ENCODE measurements at regions not wholly inside any gene's neighbourhood (a gene's known extent, or its start where the extent isn't known, plus 50 kb on each side); places are given as distances from the start of the nearest gene placed in this dataset.

DNA sequence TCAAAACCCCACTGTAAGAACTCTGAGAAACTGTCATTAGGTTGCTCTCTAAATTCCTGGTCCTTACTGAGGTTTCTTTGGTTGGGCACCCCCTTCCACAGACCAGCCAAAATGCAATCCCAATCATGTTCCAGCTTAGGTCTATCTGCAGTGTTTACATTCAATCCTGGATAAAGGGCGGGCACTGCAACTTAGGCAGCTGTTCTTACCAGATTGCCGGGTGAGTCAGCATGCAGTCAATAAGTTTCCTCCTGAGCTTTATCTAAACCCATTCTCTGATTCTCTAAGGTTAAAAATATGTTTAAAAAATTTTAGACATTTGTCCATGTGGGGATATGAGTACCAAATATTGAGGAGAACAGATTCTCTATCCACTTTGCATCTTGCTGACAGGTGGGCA is 197.8 kb downstream of the HAO1 start (continued):
- TF ChIP-seq, protein P1, sequence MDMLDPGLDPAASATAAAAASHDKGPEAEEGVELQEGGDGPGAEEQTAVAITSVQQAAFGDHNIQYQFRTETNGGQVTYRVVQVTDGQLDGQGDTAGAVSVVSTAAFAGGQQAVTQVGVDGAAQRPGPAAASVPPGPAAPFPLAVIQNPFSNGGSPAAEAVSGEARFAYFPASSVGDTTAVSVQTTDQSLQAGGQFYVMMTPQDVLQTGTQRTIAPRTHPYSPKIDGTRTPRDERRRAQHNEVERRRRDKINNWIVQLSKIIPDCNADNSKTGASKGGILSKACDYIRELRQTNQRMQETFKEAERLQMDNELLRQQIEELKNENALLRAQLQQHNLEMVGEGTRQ (IDR thresholded peaks at IDR 0.05): no peak
- no peak for TF ChIP-seq CHD4 (IDR thresholded peaks at IDR 0.05; ENCODE audit: borderline replicate concordance)

- DNase-seq (ENCODE audit: low read depth in 1 of 2, low spot score in 1 of 2) (peak in 1 of 2 experiments; percentile 31), ATAC-seq (peak in 1 of 2 experiments; percentile 43; a peak in 1 of 6 replicates), FAIRE-seq (no peak)
- 43% methylated on average over 1 of the region's 1 CpG for WGBS (ENCODE audit: missing lambda C conversion rate)
- TF ChIP-seq JUNB (IDR thresholded peaks at IDR 0.05) (no peak), GATA3 (IDR thresholded peaks at IDR 0.05; ENCODE audit: borderline replicate concordance) (no peak), HDAC2 (IDR thresholded peaks at IDR 0.05) (no peak), MAFK (IDR thresholded peaks at IDR 0.05; ENCODE audit: partially characterized antibody) (peak; percentile 59)
- H3K4me3 ChIP-seq: no peak overlapping the region
- ChIA-PET CTCF (no interaction called here), POLR2A (no interaction called here)
- H3K4me1 ChIP-seq: 0 out of 3 replicates have a peak, but pooled peaks cover 3% of the 10 kb centered on the region
- no peak overlapping the region for H3K27ac ChIP-seq
- H3K4me2 ChIP-seq: no peak overlapping the region
- H3K9me3 ChIP-seq: no peaks in the 10 kb centered on the region
These were observed 195.8 kb downstream of the HAO1 start for GRCh38 chr20:7744411-7744810.

DNA sequence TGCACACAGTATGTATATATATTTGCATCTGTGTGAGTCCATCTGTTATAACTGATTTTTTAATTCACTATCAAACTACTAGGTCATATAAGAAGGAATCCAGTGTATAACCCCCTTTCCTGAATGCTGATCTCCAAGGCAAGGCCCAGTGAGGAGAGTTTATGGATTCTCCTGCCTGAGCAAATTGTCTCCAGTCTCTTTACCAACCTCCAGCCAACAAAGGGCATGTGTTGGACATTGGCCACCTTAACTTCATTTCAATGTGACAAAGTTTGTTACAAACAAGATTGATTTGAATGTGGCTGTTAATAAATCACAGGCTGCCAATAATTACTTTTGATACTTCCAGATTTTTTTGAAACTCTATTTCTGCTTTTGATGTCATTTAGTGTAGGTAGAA is 191.6 kb downstream of the HAO1 start:
- DNase-seq (ENCODE audit: low read depth in 1 of 2, low spot score in 1 of 2) (no peak), ATAC-seq (no peak), FAIRE-seq (no peak)
- ChIA-PET POLR2A (no interaction called here), CTCF (no interaction called here)
- no peak overlapping the region for H3K4me3 ChIP-seq
- TF ChIP-seq KDM5A (IDR thresholded peaks at IDR 0.05): no peak
- TF ChIP-seq, protein P2, sequence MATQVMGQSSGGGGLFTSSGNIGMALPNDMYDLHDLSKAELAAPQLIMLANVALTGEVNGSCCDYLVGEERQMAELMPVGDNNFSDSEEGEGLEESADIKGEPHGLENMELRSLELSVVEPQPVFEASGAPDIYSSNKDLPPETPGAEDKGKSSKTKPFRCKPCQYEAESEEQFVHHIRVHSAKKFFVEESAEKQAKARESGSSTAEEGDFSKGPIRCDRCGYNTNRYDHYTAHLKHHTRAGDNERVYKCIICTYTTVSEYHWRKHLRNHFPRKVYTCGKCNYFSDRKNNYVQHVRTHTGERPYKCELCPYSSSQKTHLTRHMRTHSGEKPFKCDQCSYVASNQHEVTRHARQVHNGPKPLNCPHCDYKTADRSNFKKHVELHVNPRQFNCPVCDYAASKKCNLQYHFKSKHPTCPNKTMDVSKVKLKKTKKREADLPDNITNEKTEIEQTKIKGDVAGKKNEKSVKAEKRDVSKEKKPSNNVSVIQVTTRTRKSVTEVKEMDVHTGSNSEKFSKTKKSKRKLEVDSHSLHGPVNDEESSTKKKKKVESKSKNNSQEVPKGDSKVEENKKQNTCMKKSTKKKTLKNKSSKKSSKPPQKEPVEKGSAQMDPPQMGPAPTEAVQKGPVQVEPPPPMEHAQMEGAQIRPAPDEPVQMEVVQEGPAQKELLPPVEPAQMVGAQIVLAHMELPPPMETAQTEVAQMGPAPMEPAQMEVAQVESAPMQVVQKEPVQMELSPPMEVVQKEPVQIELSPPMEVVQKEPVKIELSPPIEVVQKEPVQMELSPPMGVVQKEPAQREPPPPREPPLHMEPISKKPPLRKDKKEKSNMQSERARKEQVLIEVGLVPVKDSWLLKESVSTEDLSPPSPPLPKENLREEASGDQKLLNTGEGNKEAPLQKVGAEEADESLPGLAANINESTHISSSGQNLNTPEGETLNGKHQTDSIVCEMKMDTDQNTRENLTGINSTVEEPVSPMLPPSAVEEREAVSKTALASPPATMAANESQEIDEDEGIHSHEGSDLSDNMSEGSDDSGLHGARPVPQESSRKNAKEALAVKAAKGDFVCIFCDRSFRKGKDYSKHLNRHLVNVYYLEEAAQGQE (IDR thresholded peaks at IDR 0.05): no peak
- H3K9me3 ChIP-seq: no peaks in the 10 kb centered on the region
- no peak overlapping the region for H3K4me2 ChIP-seq
- no peaks in the 10 kb centered on the region for H3K4me1 ChIP-seq
- no peak overlapping the region for H3K27ac ChIP-seq

- no peaks in the 10 kb centered on the region for H3K4me1 ChIP-seq
- 0 out of 3 replicates have a peak, but pooled peaks cover 2% of the 10 kb centered on the region for H3K9me3 ChIP-seq
- ATAC-seq: no peak
- H3K4me3 ChIP-seq: no peak overlapping the region
- POLR2A ChIA-PET: no interaction called here
- no peak overlapping the region for H3K27ac ChIP-seq
- H3K4me2 ChIP-seq: no peak overlapping the region
- no peak for DNase-seq (ENCODE audit: low read depth in 1 of 2, low spot score in 1 of 2)
- CTCF ChIA-PET: no interaction called here
- no peak for FAIRE-seq
- 29% methylated on average over 1 of the region's 1 CpG for WGBS (ENCODE audit: missing lambda C conversion rate)
- TF ChIP-seq POLR2A (IDR thresholded peaks at IDR 0.05; ENCODE audit: low read length) (no peak), SMC3 (IDR thresholded peaks at IDR 0.05) (no peak), BCL3 (IDR thresholded peaks at IDR 0.05) (no peak), MAFK (IDR thresholded peaks at IDR 0.05; ENCODE audit: partially characterized antibody) (no peak), NFE2L2 (conservative IDR thresholded peaks at IDR 0.05; ENCODE audit: low read length) (no peak), TP53 (CRISPR knock-in tag; IDR thresholded peaks at IDR 0.05) (no peak), NR3C1 (IDR thresholded peaks at IDR 0.05) (no peak), FOSL2 (IDR thresholded peaks at IDR 0.05) (no peak), FOSL2 (CRISPR knock-in tag; IDR thresholded peaks at IDR 0.05) (no peak), HOXB5 (CRISPR knock-in tag; IDR thresholded peaks at IDR 0.05) (no peak), CHD2 (IDR thresholded peaks at IDR 0.05; ENCODE audit: low read length, partially characterized antibody) (no peak), MAZ (IDR thresholded peaks at IDR 0.05; ENCODE audit: borderline replicate concordance, low read depth, low read length) (no peak)
- TF ChIP-seq, protein P3, sequence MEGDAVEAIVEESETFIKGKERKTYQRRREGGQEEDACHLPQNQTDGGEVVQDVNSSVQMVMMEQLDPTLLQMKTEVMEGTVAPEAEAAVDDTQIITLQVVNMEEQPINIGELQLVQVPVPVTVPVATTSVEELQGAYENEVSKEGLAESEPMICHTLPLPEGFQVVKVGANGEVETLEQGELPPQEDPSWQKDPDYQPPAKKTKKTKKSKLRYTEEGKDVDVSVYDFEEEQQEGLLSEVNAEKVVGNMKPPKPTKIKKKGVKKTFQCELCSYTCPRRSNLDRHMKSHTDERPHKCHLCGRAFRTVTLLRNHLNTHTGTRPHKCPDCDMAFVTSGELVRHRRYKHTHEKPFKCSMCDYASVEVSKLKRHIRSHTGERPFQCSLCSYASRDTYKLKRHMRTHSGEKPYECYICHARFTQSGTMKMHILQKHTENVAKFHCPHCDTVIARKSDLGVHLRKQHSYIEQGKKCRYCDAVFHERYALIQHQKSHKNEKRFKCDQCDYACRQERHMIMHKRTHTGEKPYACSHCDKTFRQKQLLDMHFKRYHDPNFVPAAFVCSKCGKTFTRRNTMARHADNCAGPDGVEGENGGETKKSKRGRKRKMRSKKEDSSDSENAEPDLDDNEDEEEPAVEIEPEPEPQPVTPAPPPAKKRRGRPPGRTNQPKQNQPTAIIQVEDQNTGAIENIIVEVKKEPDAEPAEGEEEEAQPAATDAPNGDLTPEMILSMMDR (IDR thresholded peaks at IDR 0.05): no peak
- TF ChIP-seq, protein P2 (IDR thresholded peaks at IDR 0.05): no peak
- TF ChIP-seq, protein P4, sequence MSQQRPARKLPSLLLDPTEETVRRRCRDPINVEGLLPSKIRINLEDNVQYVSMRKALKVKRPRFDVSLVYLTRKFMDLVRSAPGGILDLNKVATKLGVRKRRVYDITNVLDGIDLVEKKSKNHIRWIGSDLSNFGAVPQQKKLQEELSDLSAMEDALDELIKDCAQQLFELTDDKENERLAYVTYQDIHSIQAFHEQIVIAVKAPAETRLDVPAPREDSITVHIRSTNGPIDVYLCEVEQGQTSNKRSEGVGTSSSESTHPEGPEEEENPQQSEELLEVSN (IDR thresholded peaks at IDR 0.05; ENCODE audit: borderline replicate concordance, low read depth): no peak
These were observed 186.2 kb downstream of the HAO1 start for GRCh38 chr20:7754102-7754501.

Measured in A549 (cell line).